SHP77 (cell line): ENCODE measurements at regions not wholly inside any gene's neighbourhood (a gene's known extent, or its start where the extent isn't known, plus 50 kb on each side); places are given as distances from the start of the nearest gene placed in this dataset.

Source experiments
- DNase-seq, 2 experiments: peaks; one replicate each; lab custom pipeline; 2025; lab: John Stamatoyannopoulos, UW

DNA sequence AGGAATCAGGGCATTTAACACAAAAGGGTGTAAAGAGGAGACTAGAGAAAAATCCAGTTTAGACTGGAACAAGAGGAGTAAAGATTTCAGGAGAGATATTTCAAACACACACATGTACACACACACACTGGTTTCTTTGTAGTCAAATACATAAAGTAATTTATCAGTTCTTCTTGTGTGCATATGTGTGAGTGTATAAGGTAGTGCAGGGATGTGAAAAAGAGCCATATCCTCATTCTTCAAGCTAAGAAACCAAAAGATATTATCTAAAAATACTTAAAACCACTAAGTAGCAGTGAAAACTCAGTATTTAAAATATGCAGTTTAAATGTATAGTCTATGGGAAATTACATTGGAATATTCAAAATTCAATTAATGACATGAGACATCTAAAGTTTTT, 52.5 kb upstream of the CARD18 start:
- no peak for DNase-seq

DNA sequence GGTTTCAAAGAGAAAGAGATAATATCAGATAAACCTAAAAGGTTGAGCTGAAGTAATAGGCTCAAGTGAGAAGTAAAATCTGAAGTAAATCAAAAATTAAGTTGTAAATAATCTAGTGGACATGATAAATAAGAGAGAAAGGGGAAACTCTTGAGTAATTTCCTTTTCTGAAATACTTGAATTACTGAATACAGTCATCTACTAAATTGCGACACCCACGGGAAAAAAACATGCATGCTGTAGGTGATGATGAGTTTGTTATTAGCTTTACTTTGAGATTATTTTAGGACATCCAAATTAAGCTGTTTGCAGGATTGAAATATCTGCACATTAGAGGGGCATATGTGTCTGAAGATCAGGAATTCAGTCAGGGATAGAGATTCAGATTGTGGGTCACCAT, 50.0 kb upstream of the CARD18 start:
- no peak for DNase-seq
